H1 (cell line): ENCODE measurements at regions not wholly inside any gene's neighbourhood (a gene's known extent, or its start where the extent isn't known, plus 50 kb on each side); places are given as distances from the start of the nearest gene placed in this dataset.

Source experiments
- CTCF ChIA-PET: fragments of 300-600 bp; sonication (Branson Sonifier 250); formaldehyde crosslinking; loops from one replicate; lab custom pipeline; 2021; ENCODE audit not compliant: partially characterized antibody; lab: Charles Lee
- POLR2A ChIA-PET: fragments of 300-600 bp; sonication (Branson Sonifier 250); formaldehyde crosslinking; loops from one replicate; lab custom pipeline; 2021; ENCODE audit warnings: inconsistent platforms; ENCODE audit not compliant: partially characterized antibody; lab: Charles Lee
- DNase-seq, 2 experiments: peaks; one replicate each; pipeline versions ENCODE4 v3.0.0 to v3.0.0-alpha.2; 2010 to 2022; ENCODE audit warnings: low spot score in 2 of 2, low read depth in 1 of 2, mixed read lengths in 1 of 2
- FAIRE-seq: peaks from 2 replicates; lab custom pipeline; 2011; peaks lifted over from hg19 to GRCh38; lab: Jason Lieb, UNC
- H2AFZ ChIP-seq: 2 replicates; pipeline ENCODE4 v1.8.1; 2012; ENCODE audit warnings: low read length, inconsistent platforms
- H2AK5ac ChIP-seq: 2 replicates; pipeline ENCODE4 v1.6.1; 2013; ENCODE audit warnings: low read depth, low read length
- H2BK120ac ChIP-seq: replicated peaks from 2 replicates; pipeline ENCODE3; 2013; ENCODE audit warnings: low read depth, low read length, inconsistent platforms
- H2BK12ac ChIP-seq: 2 replicates; pipeline ENCODE4 v1.6.1; 2013; ENCODE audit warnings: low read depth, low read length
- H2BK15ac ChIP-seq: 2 replicates; pipeline ENCODE4 v1.6.1; 2013; ENCODE audit warnings: low read length
- H2BK20ac ChIP-seq: 2 replicates; pipeline ENCODE4 v1.6.1; 2013; ENCODE audit warnings: low read length
- H2BK5ac ChIP-seq: 2 replicates; pipeline ENCODE4 v1.6.1; 2013; ENCODE audit warnings: low read depth, low read length
- H3K14ac ChIP-seq: 2 replicates; pipeline ENCODE4 v1.6.1; 2013; ENCODE audit warnings: inconsistent platforms; ENCODE audit not compliant: insufficient read length
- H3K18ac ChIP-seq: 2 replicates; pipeline ENCODE4 v1.6.1; 2013; ENCODE audit warnings: low read length; ENCODE audit errors: extremely low read depth
- H3K23ac ChIP-seq: 2 replicates; pipeline ENCODE4 v1.6.1; 2013; ENCODE audit warnings: inconsistent platforms; ENCODE audit not compliant: insufficient read length
- H3K23me2 ChIP-seq: 2 replicates; pipeline ENCODE4 v1.6.1; 2013; ENCODE audit warnings: low read depth, low read length
- H3K27ac ChIP-seq: 2 replicates; pipeline ENCODE4 v1.6.1; 2011; ENCODE audit warnings: low read depth, low read length, inconsistent platforms
- H3K27me3 ChIP-seq, 4 experiments: replicated peaks in 1 of 4; 1 replicate in 1 of 4; 2 replicates in 3 of 4; pipeline versions ENCODE4 v1.6.1 to v1.8.1; 2011 to 2013; ENCODE audit warnings: low read length in 3 of 4, mild to moderate bottlenecking in 3 of 4, inconsistent platforms in 2 of 4, mixed read lengths in 2 of 4, moderate library complexity in 1 of 4; ENCODE audit not compliant: control insufficient read depth in 3 of 4, insufficient read depth in 3 of 4; ENCODE audit errors: extremely low read depth in 1 of 4
- H3K36me3 ChIP-seq, 4 experiments: 2 replicates each; pipeline versions ENCODE4 v1.6.1 to v1.8.1; 2011 to 2013; ENCODE audit warnings: mild to moderate bottlenecking in 4 of 4, low read length in 3 of 4, moderate library complexity in 2 of 4, control low read depth in 1 of 4, inconsistent platforms in 1 of 4; ENCODE audit not compliant: insufficient read depth in 4 of 4, control insufficient read depth in 2 of 4
- H3K4ac ChIP-seq: replicated peaks from 2 replicates; pipeline ENCODE3; 2013; ENCODE audit warnings: low read length, low read depth, mixed read lengths, inconsistent platforms; ENCODE audit not compliant: insufficient read length
- H3K4me1 ChIP-seq, 4 experiments: replicated peaks in 1 of 4; 1 replicate in 1 of 4; 2 replicates in 3 of 4; pipeline versions ENCODE4 v1.6.1 to v1.8.1; 2011 to 2013; ENCODE audit warnings: low read length in 3 of 4, inconsistent platforms in 2 of 4, mixed read lengths in 1 of 4; ENCODE audit not compliant: insufficient read depth in 4 of 4, control insufficient read depth in 3 of 4
- H3K4me2 ChIP-seq, 2 experiments: 2 replicates each; pipeline versions ENCODE4 v1.6.1 to v1.8.1; 2011 to 2013; ENCODE audit warnings: low read depth in 2 of 2, low read length in 2 of 2, control low read depth in 1 of 2, inconsistent platforms in 1 of 2, mild to moderate bottlenecking in 1 of 2; ENCODE audit not compliant: insufficient read depth in 1 of 2
- H3K4me3 ChIP-seq, 4 experiments: fragments of 200-600, 300-600 bp in 1 of 4; sonication (generic), shearing (Covaris generic), sonication (Bioruptor Twin) in 1 of 4; 2 replicates each; pipeline versions ENCODE4 v1.5.1 to v1.8.1; 2011 to 2016; ENCODE audit warnings: low read length in 4 of 4, low read depth in 3 of 4, control low read depth in 2 of 4, inconsistent platforms in 2 of 4, mild to moderate bottlenecking in 2 of 4, mixed read lengths in 1 of 4, moderate library complexity in 1 of 4; ENCODE audit not compliant: insufficient read depth in 2 of 4; ENCODE audit errors: extremely low read depth in 1 of 4
- H3K56ac ChIP-seq: replicated peaks from 2 replicates; pipeline ENCODE3; 2013; ENCODE audit warnings: low read depth, mild to moderate bottlenecking, mixed read lengths, low read length, inconsistent platforms; ENCODE audit not compliant: insufficient read length
- H3K79me1 ChIP-seq: 2 replicates; pipeline ENCODE4 v1.6.1; 2013; ENCODE audit warnings: low read depth, low read length, control low read depth
- H3K79me2 ChIP-seq, 2 experiments: 2 replicates each; pipeline versions ENCODE4 v1.6.1 to v1.8.1; 2012 to 2013; ENCODE audit warnings: low read length in 2 of 2, mild to moderate bottlenecking in 2 of 2, inconsistent platforms in 1 of 2; ENCODE audit not compliant: insufficient read depth in 2 of 2, control insufficient read depth in 1 of 2
- H3K9ac ChIP-seq, 4 experiments: replicated peaks in 1 of 4; 1 replicate in 1 of 4; 2 replicates in 3 of 4; pipeline versions ENCODE4 v1.6.1 to v1.8.1; 2011 to 2013; ENCODE audit warnings: low read depth in 3 of 4, low read length in 3 of 4, control low read depth in 2 of 4, mild to moderate bottlenecking in 2 of 4, moderate library complexity in 2 of 4, inconsistent platforms in 1 of 4; ENCODE audit errors: extremely low read depth in 1 of 4
- H3K9me3 ChIP-seq, 2 experiments: 2 replicates each; pipeline versions ENCODE4 v1.6.1 to v1.8.1; 2012 to 2013; ENCODE audit warnings: mild to moderate bottlenecking in 2 of 2, moderate library complexity in 2 of 2, control low read depth in 1 of 2, inconsistent platforms in 1 of 2, low read depth in 1 of 2, low read length in 1 of 2, mixed read lengths in 1 of 2; ENCODE audit not compliant: insufficient read depth in 2 of 2
- H4K20me1 ChIP-seq, 2 experiments: replicated peaks in 1 of 2; 2 replicates each; pipeline versions ENCODE3 to v1.8.1; 2011 to 2013; ENCODE audit warnings: inconsistent platforms in 2 of 2, low read length in 2 of 2, mild to moderate bottlenecking in 1 of 2; ENCODE audit not compliant: insufficient read depth in 2 of 2, control insufficient read depth in 1 of 2
- H4K5ac ChIP-seq: 2 replicates; pipeline ENCODE4 v1.6.1; 2013; ENCODE audit warnings: low read length, low read depth, mixed read lengths, inconsistent platforms; ENCODE audit not compliant: insufficient read length
- H4K8ac ChIP-seq: 2 replicates; pipeline ENCODE4 v1.8.0; 2013; ENCODE audit warnings: mild to moderate bottlenecking, moderate library complexity, low read length, inconsistent platforms; ENCODE audit not compliant: insufficient read depth; ENCODE audit errors: extremely low read depth
- H4K91ac ChIP-seq: replicated peaks from 2 replicates; pipeline ENCODE3; 2013; ENCODE audit warnings: low read length, mixed read lengths, inconsistent platforms; ENCODE audit not compliant: insufficient read length
- ATF2 ChIP-seq: IDR thresholded peaks from 2 replicates; pipeline ENCODE4 v1.6.1; 2012; ENCODE audit warnings: low read length, inconsistent platforms
- CTBP2 ChIP-seq: IDR thresholded peaks from 2 replicates; pipeline ENCODE4 v1.7.0; 2011; ENCODE audit warnings: borderline replicate concordance, mild to moderate bottlenecking, moderate library complexity, mixed read lengths, low read length; ENCODE audit not compliant: insufficient read depth, insufficient read length
- NRF1 ChIP-seq: IDR thresholded peaks from 2 replicates; pipeline ENCODE4 v1.6.1; 2011; ENCODE audit warnings: mild to moderate bottlenecking, low read depth, low read length, improper control_type of control experiment
- SAP30 ChIP-seq: fragments of 300-600 bp; sonication (generic); IDR thresholded peaks from 2 replicates; pipeline ENCODE4 v1.7.1; 2012; ENCODE audit warnings: low read length, moderate library complexity, mild to moderate bottlenecking, inconsistent platforms; ENCODE audit not compliant: insufficient read depth, insufficient replicate concordance
- SP4 ChIP-seq: IDR thresholded peaks from 2 replicates; pipeline ENCODE4 v1.6.1; 2012; ENCODE audit warnings: low read length, inconsistent platforms
- WGBS, 2 experiments: shearing (Covaris generic) in 1 of 2; methylation state at CpG; one replicate each; pipeline versions ENCODE4 v1.1.6 to v1.1.7; 2013 to 2015; ENCODE audit warnings: low lambda C conversion rate in 2 of 2, mixed read lengths in 2 of 2, inconsistent platforms in 1 of 2, low coverage in 1 of 2, missing lambda C conversion rate in 1 of 2; ENCODE audit not compliant: insufficient replicate concordance in 2 of 2, insufficient coverage in 1 of 2, insufficient read length in 1 of 2; ENCODE audit errors: extremely low coverage in 1 of 2, missing lambda C conversion rate in 1 of 2; 5-methylcytosine and 5-hydroxymethylcytosine counted together

GRCh38 chr16:85274501-85274900 lies 162.2 kb upstream of the CIBAR2 start:
- CTCF ChIA-PET: interaction anchor here (0.8 to 9.9 kb wide), 42 partner anchors 10 to 384 kb away, joined by 3 to 165 read pairs (median 5); no protein-coding TSS in a partner anchor
- POLR2A ChIA-PET: no interaction called here

More at GRCh38 chr16:85274501-85274900, 162.2 kb upstream of the CIBAR2 start:
- no peak overlapping the region for H2BK15ac ChIP-seq
- FAIRE-seq: no peak
- no peak for TF ChIP-seq ATF2
- TF ChIP-seq SAP30: no peak
- TF ChIP-seq NRF1: no peak
- no peak for TF ChIP-seq SP4
- no peak for TF ChIP-seq CTBP2
- TF ChIP-seq, all 59 proteins: peak for 0
- no peak overlapping the region for H2BK120ac ChIP-seq
- no peaks in the 10 kb centered on the region for H3K23me2 ChIP-seq
- H3K56ac ChIP-seq: no peak overlapping the region
- no peaks in the 10 kb centered on the region for H3K9me3 ChIP-seq
- no peak overlapping the region for H2BK12ac ChIP-seq
- H3K79me2 ChIP-seq: no peaks in the 10 kb centered on the region; a peak in 1 of 4 replicates
- no peak for DNase-seq
- H2AFZ ChIP-seq: no peak overlapping the region
- no peak overlapping the region for H3K18ac ChIP-seq
- H2BK20ac ChIP-seq: no peak overlapping the region
- H3K79me1 ChIP-seq: no peaks in the 10 kb centered on the region
- H3K14ac ChIP-seq: no peak overlapping the region
- no peak overlapping the region for H4K5ac ChIP-seq
- H3K36me3 ChIP-seq: no peaks in the 10 kb centered on the region
- H3K4ac ChIP-seq: no peak overlapping the region
- no peak overlapping the region for H3K4me3 ChIP-seq
- no peak overlapping the region for H3K9ac ChIP-seq
- no peak overlapping the region for H3K23ac ChIP-seq
- H4K20me1 ChIP-seq: peaks cover 3 to 8% of the 10 kb centered on the region in 2 experiments
- H2BK5ac ChIP-seq: no peak overlapping the region
- H3K4me2 ChIP-seq: no peak overlapping the region
- WGBS, 2 experiments: 84% methylated on average over 7 of the region's 7 CpGs; no CpG with 5 or more reads in 1 of the 2 experiments
- peaks cover 0 to 3% (median 0%) of the 10 kb centered on the region in 4 experiments; a peak in 2 of 7 replicates for H3K27me3 ChIP-seq
- H3K27ac ChIP-seq: no peak overlapping the region
- H3K4me1 ChIP-seq: peaks cover 0 to 15% (median 4%) of the 10 kb centered on the region in 4 experiments; a peak in 4 of 7 replicates
- no peak overlapping the region for H4K91ac ChIP-seq
- H2AK5ac ChIP-seq: peak overlapping the region; percentile 25; the same call in 1 of the 2 replicates
- no peak overlapping the region for H4K8ac ChIP-seq
